Liver (tissue), 8 donors: ENCODE measurements at regions not wholly inside any gene's neighbourhood (a gene's known extent, or its start where the extent isn't known, plus 50 kb on each side); places are given as distances from the start of the nearest gene placed in this dataset.

Experiments
- DNase-seq: peaks from one replicate; pipeline ENCODE4 v3.0.0-alpha.2; 2017; ENCODE audit warnings: low spot score
- H3K27ac ChIP-seq, 2 donors: one replicate each; pipeline ENCODE4 v1.7.0; 2013; ENCODE audit warnings: inconsistent platforms in 2 of 2, low read length in 2 of 2, control low read depth in 1 of 2, low read depth in 1 of 2, mild to moderate bottlenecking in 1 of 2
- H3K27me3 ChIP-seq, 4 donors: one replicate each; pipeline versions ENCODE4 v1.6.1 to v1.7.0; 2013; ENCODE audit warnings: low read length in 3 of 4, inconsistent platforms in 1 of 4, mild to moderate bottlenecking in 1 of 4, moderate library complexity in 1 of 4; ENCODE audit not compliant: control insufficient read depth in 4 of 4, insufficient read depth in 4 of 4
- H3K36me3 ChIP-seq, 4 donors: one replicate each; pipeline versions ENCODE4 v1.6.1 to v1.7.0; 2013; ENCODE audit warnings: low read length in 3 of 4, mild to moderate bottlenecking in 3 of 4, low read depth in 1 of 4, moderate library complexity in 1 of 4; ENCODE audit not compliant: control insufficient read depth in 4 of 4, insufficient read depth in 3 of 4
- H3K4me1 ChIP-seq, 4 donors: one replicate each; pipeline versions ENCODE4 v1.6.1 to v1.7.0; 2013; ENCODE audit warnings: low read length in 3 of 4, mild to moderate bottlenecking in 3 of 4, moderate library complexity in 1 of 4; ENCODE audit not compliant: control insufficient read depth in 4 of 4, insufficient read depth in 4 of 4
- H3K4me3 ChIP-seq, 3 donors: one replicate each; pipeline versions ENCODE4 v1.6.1 to v1.7.0; 2013; ENCODE audit warnings: low read length in 3 of 3, control low read depth in 1 of 3, low read depth in 1 of 3, mild to moderate bottlenecking in 1 of 3
- H3K9ac ChIP-seq, 2 donors: one replicate each; pipeline ENCODE4 v1.7.0; 2013; ENCODE audit warnings: low read length in 2 of 2, mild to moderate bottlenecking in 2 of 2, moderate library complexity in 2 of 2, control low read depth in 1 of 2, low read depth in 1 of 2
- H3K9me3 ChIP-seq, 4 donors: one replicate each; pipeline versions ENCODE4 v1.6.1 to v1.7.0; 2013; ENCODE audit warnings: low read length in 3 of 4; ENCODE audit not compliant: control insufficient read depth in 4 of 4
- ATF3 ChIP-seq: IDR thresholded peaks from 2 replicates; pipeline ENCODE4 v1.6.1; 2016; ENCODE audit warnings: antibody characterized with exemption
- CTCF ChIP-seq: fragments of 150-350 bp; IDR thresholded peaks from 2 replicates; pipeline ENCODE4 v1.5.1; 2017; ENCODE audit warnings: improper control_type of control experiment, low read depth, low read length; ENCODE audit not compliant: missing input control
- EGR1 ChIP-seq, 2 donors: IDR thresholded peaks; 2 replicates each; pipeline ENCODE4 v1.6.1; 2016 to 2018; ENCODE audit warnings: antibody characterized with exemption in 2 of 2, low read depth in 2 of 2
- FOXA2 ChIP-seq: IDR thresholded peaks from 2 replicates; pipeline ENCODE4 v1.6.1; 2016; ENCODE audit warnings: antibody characterized with exemption
- GABPA ChIP-seq, 2 donors: IDR thresholded peaks in 1 of 2; conservative IDR thresholded peaks in 1 of 2; 2 replicates each; pipeline ENCODE4 v1.6.1; 2016; ENCODE audit warnings: antibody characterized with exemption in 2 of 2, mild to moderate bottlenecking in 1 of 2, moderate library complexity in 1 of 2
- HNF4A ChIP-seq, 2 donors: conservative IDR thresholded peaks; 2 replicates each; pipeline ENCODE4 v1.6.1; 2016; ENCODE audit warnings: antibody characterized with exemption in 2 of 2, mild to moderate bottlenecking in 2 of 2
- HNF4G ChIP-seq: IDR thresholded peaks from 2 replicates; pipeline ENCODE4 v1.6.1; 2016; ENCODE audit warnings: antibody characterized with exemption
- JUND ChIP-seq, 2 donors: IDR thresholded peaks; 2 replicates each; pipeline ENCODE4 v1.6.1; 2016; ENCODE audit warnings: antibody characterized with exemption in 2 of 2
- MAX ChIP-seq: IDR thresholded peaks from 2 replicates; pipeline ENCODE4 v1.6.1; 2016; ENCODE audit warnings: antibody characterized with exemption
- NR2F2 ChIP-seq: IDR thresholded peaks from 2 replicates; pipeline ENCODE4 v1.6.1; 2016; ENCODE audit warnings: antibody characterized with exemption
- RAD21 ChIP-seq, 2 donors: IDR thresholded peaks; 2 replicates each; pipeline ENCODE4 v1.6.1; 2016; ENCODE audit warnings: antibody characterized with exemption in 2 of 2, mild to moderate bottlenecking in 2 of 2
- REST ChIP-seq: IDR thresholded peaks from 2 replicates; pipeline ENCODE4 v1.6.1; 2016; ENCODE audit warnings: antibody characterized with exemption, mild to moderate bottlenecking
- RXRA ChIP-seq, 2 donors: IDR thresholded peaks; 2 replicates each; pipeline ENCODE4 v1.6.1; 2017 to 2018; ENCODE audit warnings: antibody characterized with exemption in 2 of 2, mild to moderate bottlenecking in 1 of 2
- TAF1 ChIP-seq: conservative IDR thresholded peaks from 2 replicates; pipeline ENCODE4 v1.6.1; 2016; ENCODE audit warnings: antibody characterized with exemption, mild to moderate bottlenecking
- YY1 ChIP-seq: IDR thresholded peaks from 2 replicates; pipeline ENCODE4 v1.6.1; 2016; ENCODE audit warnings: antibody characterized with exemption, mild to moderate bottlenecking
- ZBTB33 ChIP-seq: IDR thresholded peaks from 2 replicates; pipeline ENCODE4 v1.6.1; 2016; ENCODE audit warnings: antibody characterized with exemption
- WGBS: extraction: QIAGEN DNeasy Blood & Tissue Kit; methylation state at CpG from one replicate; pipeline ENCODE4 v1.1.7; 2013; 5-methylcytosine and 5-hydroxymethylcytosine counted together
- donor health status: healthy.
- donor health status: healthy.
- donor health status: healthy.
- donor health status: healthy.
- donor health status: healthy.

- TF ChIP-seq HNF4A (conservative IDR thresholded peaks at IDR 0.05) (peak; percentile 17 to 78), CTCF (no peak), HNF4G (peak; percentile 15), JUND (IDR thresholded peaks at IDR 0.05) (no peak), YY1 (no peak), TAF1 (no peak)
- DNase-seq: no peak
- Histone ChIP-seq H3K27ac (no peak overlapping the region), H3K9me3 (no peaks in the 10 kb centered on the region), H3K9ac (no peak overlapping the region), H3K4me1 (peaks cover 0 to 3% (median 2%) of the 10 kb centered on the region in 4 donors), H3K4me3 (no peak overlapping the region), H3K27me3 (no peaks in the 10 kb centered on the region), H3K36me3 (no peaks in the 10 kb centered on the region)
- 74% methylated on average over 2 of the region's 2 CpGs for WGBS
These were observed 83.8 kb upstream of the CA10 start for GRCh38 chr17:52242268-52242667.

GRCh38 chr17:52237151-52237550 lies 78.6 kb upstream of the CA10 start:
- no peaks in the 10 kb centered on the region for H3K27me3 ChIP-seq
- peaks cover 0 to 3% (median 2%) of the 10 kb centered on the region in 4 donors for H3K4me1 ChIP-seq
- no peak for DNase-seq
- H3K9ac ChIP-seq: no peak overlapping the region
- H3K4me3 ChIP-seq: no peak overlapping the region
- H3K36me3 ChIP-seq: no peaks in the 10 kb centered on the region
- 74% methylated on average over 6 of the region's 6 CpGs for WGBS
- TF ChIP-seq ZBTB33 (no peak), JUND (IDR thresholded peaks at IDR 0.05) (no peak), ATF3 (no peak), HNF4A (conservative IDR thresholded peaks at IDR 0.05) (no peak), HNF4G (no peak), FOXA2 (no peak), EGR1 (IDR thresholded peaks at IDR 0.05; ENCODE audit: low read depth in 2 of 2) (no peak), NR2F2 (no peak), YY1 (no peak), GABPA (IDR thresholded peaks at IDR 0.05 in 1 of 2, conservative IDR thresholded peaks at IDR 0.05 in 1 of 2) (no peak), RXRA (IDR thresholded peaks at IDR 0.05) (no peak), CTCF (no peak), RAD21 (IDR thresholded peaks at IDR 0.05) (no peak), REST (no peak), TAF1 (no peak), MAX (no peak)
- no peaks in the 10 kb centered on the region for H3K9me3 ChIP-seq
- no peak overlapping the region for H3K27ac ChIP-seq
